Left renal pelvis (tissue), 4 donors: ENCODE measurements at regions not wholly inside any gene's neighbourhood (a gene's known extent, or its start where the extent isn't known, plus 50 kb on each side); places are given as distances from the start of the nearest gene placed in this dataset.
"Not testable (repeated sequence)": the region's sequence is repeated elsewhere in the genome, so short reads cannot be mapped to it uniquely, and the experiment has no call there.

Source experiments
- DNase-seq, 4 donors: peaks; one replicate each; pipeline ENCODE4 v3.0.0-alpha.2; 2013; ENCODE audit warnings: low read depth in 4 of 4, low spot score in 3 of 4

GRCh38 chr9:39663020-39663419, 307.6 kb downstream of the SPATA31A1 start:
- not testable (repeated sequence) for DNase-seq

- DNase-seq: not testable (repeated sequence)
These were observed 308.2 kb downstream of the SPATA31A1 start for GRCh38 chr9:39663713-39664112.

- not testable (repeated sequence) for DNase-seq
These were observed 309.6 kb downstream of the SPATA31A1 start for GRCh38 chr9:39665020-39665419.

GRCh38 chr9:39674437-39675210, 319.2 kb downstream of the SPATA31A1 start:
- DNase-seq: not testable (repeated sequence)

GRCh38 chr9:39675211-39675553, 319.7 kb downstream of the SPATA31A1 start:
- not testable (repeated sequence) for DNase-seq

GRCh38 chr9:39678534-39679263, 323.2 kb downstream of the SPATA31A1 start:
- not testable (repeated sequence) for DNase-seq

- DNase-seq: not testable (repeated sequence)
These were observed 325.4 kb downstream of the SPATA31A1 start for GRCh38 chr9:39680694-39681401.

GRCh38 chr9:39728862-39729261, 373.4 kb downstream of the SPATA31A1 start:
- DNase-seq: not testable (repeated sequence)

- DNase-seq: not testable (repeated sequence)
These were observed 389.4 kb downstream of the SPATA31A1 start for GRCh38 chr9:39744898-39745297.

GRCh38 chr9:39775570-39775969, 420.1 kb downstream of the SPATA31A1 start:
- DNase-seq: not testable (repeated sequence)

GRCh38 chr9:39791356-39791755, 435.9 kb downstream of the SPATA31A1 start:
- DNase-seq: not testable (repeated sequence)

GRCh38 chr9:39797935-39798334, 442.5 kb downstream of the SPATA31A1 start:
- DNase-seq: not testable (repeated sequence)

- DNase-seq: not testable (repeated sequence)
These were observed 443.8 kb downstream of the SPATA31A1 start for GRCh38 chr9:39799252-39799651.

GRCh38 chr9:39802561-39802960, 447.1 kb downstream of the SPATA31A1 start:
- not testable (repeated sequence) for DNase-seq

- peak in 3 of 4 donors; percentile 0 to 71 (median 48) for DNase-seq
These were observed 454.1 kb downstream of the SPATA31A1 start for GRCh38 chr9:39809401-39810226.

GRCh38 chr9:39810401-39810800, 454.9 kb downstream of the SPATA31A1 start:
- not testable (repeated sequence) for DNase-seq

- DNase-seq: not testable (repeated sequence)
These were observed 456.1 kb downstream of the SPATA31A1 start for GRCh38 chr9:39811615-39812014.

- not testable (repeated sequence) for DNase-seq
These were observed 473.0 kb downstream of the SPATA31A1 start for GRCh38 chr9:39828457-39828856.
